ENCODE measurements at regions not wholly inside any gene's neighbourhood (a gene's known extent, or its start where the extent isn't known, plus 50 kb on each side); places are given as distances from the start of the nearest gene placed in this dataset.
A peak's percentile ranks its signal among the peaks of the same experiment; 100 is the strongest.

- TF ChIP-seq COPS2 (conservative IDR thresholded peaks at IDR 0.05) (no peak), SREBF1 (IDR thresholded peaks at IDR 0.05; ENCODE audit: borderline replicate concordance, low read depth, low read length) (no peak), RBFOX2 (IDR thresholded peaks at IDR 0.05; ENCODE audit: low read depth, low read length) (no peak), ZNF239 (CRISPR knock-in tag; IDR thresholded peaks at IDR 0.05) (no peak; the same call in 1 of the 2 replicates), ZNF830 (CRISPR knock-in tag; IDR thresholded peaks at IDR 0.05) (no peak), PHF8 (IDR thresholded peaks at IDR 0.05; ENCODE audit: borderline replicate concordance, low read length) (no peak), HMG20A (CRISPR knock-in tag; conservative IDR thresholded peaks at IDR 0.05) (no peak), FOXJ3 (CRISPR knock-in tag; IDR thresholded peaks at IDR 0.05) (no peak), ASH1L (IDR thresholded peaks at IDR 0.05; ENCODE audit: borderline replicate concordance, low read depth, partially characterized antibody) (no peak), ZFP1 (CRISPR knock-in tag; IDR thresholded peaks at IDR 0.05) (no peak), KLF13 (tag; IDR thresholded peaks at IDR 0.05; ENCODE audit: borderline replicate concordance, low read depth) (no peak), CLOCK (CRISPR knock-in tag; IDR thresholded peaks at IDR 0.05; ENCODE audit: borderline replicate concordance) (no peak), PCBP1 (IDR thresholded peaks at IDR 0.05; ENCODE audit: low read depth, low read length, poor library complexity, severe bottlenecking) (no peak), PRDM10 (IDR thresholded peaks at IDR 0.05; ENCODE audit: partially characterized antibody) (peak; percentile 12), ARNT (IDR thresholded peaks at IDR 0.05) (peak in 1 of 2 experiments; percentile 82; a peak in 2 of 4 replicates), MCM3 (IDR thresholded peaks at IDR 0.05) (peak; percentile 86; the same call in 1 of the 2 replicates), POLR2A (conservative IDR thresholded peaks at IDR 0.05) (0 out of 2 replicates have a peak, but pooled peaks have one; percentile 19), MIER1 (IDR thresholded peaks at IDR 0.05; ENCODE audit: low read depth) (no peak), MXD1 (CRISPR knock-in tag; IDR thresholded peaks at IDR 0.05; ENCODE audit: borderline replicate concordance, poor library complexity, severe bottlenecking) (no peak), THRAP3 (IDR thresholded peaks at IDR 0.05; ENCODE audit: borderline replicate concordance) (no peak), KDM1A (IDR thresholded peaks at IDR 0.05) (peak in 1 of 2 experiments; percentile 72), RB1 (IDR thresholded peaks at IDR 0.05; ENCODE audit: low read depth) (no peak), BRCA1 (IDR thresholded peaks at IDR 0.05) (no peak), BRCA1 (CRISPR knock-in tag; IDR thresholded peaks at IDR 0.05) (no peak)
Measured at GRCh38 chr7:116417593-116418345, 81.8 kb upstream of the CAV2 start (continued).

Data from K562 (cell line).